C4-2B (cell line): ENCODE measurements at regions not wholly inside any gene's neighbourhood (a gene's known extent, or its start where the extent isn't known, plus 50 kb on each side); places are given as distances from the start of the nearest gene placed in this dataset.
"Not testable (repeated sequence)": the region's sequence is repeated elsewhere in the genome, so short reads cannot be mapped to it uniquely, and the experiment has no call there.

Experiments used
- H3K27ac ChIP-seq: fragments of 450-650 bp; 2 replicates; pipeline ENCODE4 v1.5.1; 2017
- CTCF ChIP-seq: fragments of 450-650 bp; conservative IDR thresholded peaks from 2 replicates; pipeline ENCODE4 v1.5.1; 2017; ENCODE audit warnings: mild to moderate bottlenecking
- ZFX ChIP-seq: fragments of 450-650 bp; IDR thresholded peaks from 2 replicates; pipeline ENCODE4 v1.6.1; 2017

GRCh38 chr21:21996891-21997290 is 998.7 kb downstream of the NCAM2 start:
- H3K27ac ChIP-seq = no peak overlapping the region
- TF ChIP-seq CTCF = no peak
- no peak for TF ChIP-seq ZFX

GRCh38 chr21:21997390-21998333 is 999.5 kb downstream of the NCAM2 start:
- no peak overlapping the region for H3K27ac ChIP-seq

GRCh38 chr21:22019766-22020165 is 1021.6 kb downstream of the NCAM2 start:
- no peak overlapping the region for H3K27ac ChIP-seq
- TF ChIP-seq ZFX = no peak
- no peak for TF ChIP-seq CTCF

More at GRCh38 chr21:21997390-21998333, 999.5 kb downstream of the NCAM2 start:
- TF ChIP-seq ZFX (no peak), CTCF (no peak)

- H3K27ac ChIP-seq = no peak overlapping the region
- TF ChIP-seq CTCF (no peak), ZFX (no peak)
Measured at GRCh38 chr21:22020221-22020620, 1022.0 kb downstream of the NCAM2 start.

- not testable (repeated sequence) for H3K27ac ChIP-seq
Measured at GRCh38 chr21:22023896-22024295, 1025.7 kb downstream of the NCAM2 start.

- TF ChIP-seq ZFX (no peak), CTCF (no peak)
- H3K27ac ChIP-seq = no peak overlapping the region
Measured at GRCh38 chr21:22044431-22044830, 1046.2 kb downstream of the NCAM2 start.

- no peak overlapping the region for H3K27ac ChIP-seq
- TF ChIP-seq CTCF (no peak), ZFX (no peak)
Measured at GRCh38 chr21:22046576-22046975, 1048.4 kb downstream of the NCAM2 start.

- no peak overlapping the region for H3K27ac ChIP-seq
- TF ChIP-seq CTCF (no peak), ZFX (no peak)
Measured at GRCh38 chr21:22056904-22057303, 1058.7 kb downstream of the NCAM2 start.
